Parathyroid adenoma (tissue), 2 donors: ENCODE measurements at regions not wholly inside any gene's neighbourhood (a gene's known extent, or its start where the extent isn't known, plus 50 kb on each side); places are given as distances from the start of the nearest gene placed in this dataset.

Experiments
- H2AFZ ChIP-seq: fragments of 300-600 bp; sonication (generic); one replicate; pipeline ENCODE4 v1.7.0; 2017; ENCODE audit warnings: antibody characterized with exemption, mild to moderate bottlenecking
- H3K27ac ChIP-seq: fragments of 300-600 bp; sonication (generic); one replicate; pipeline ENCODE4 v1.7.0; 2017
- H3K27me3 ChIP-seq: fragments of 300-600 bp; sonication (generic); one replicate; pipeline ENCODE4 v1.7.0; 2017; ENCODE audit warnings: low read length; ENCODE audit not compliant: control insufficient read depth, insufficient read depth
- H3K36me3 ChIP-seq: fragments of 300-600 bp; sonication (generic); one replicate; pipeline ENCODE4 v1.7.0; 2017; ENCODE audit warnings: low read length; ENCODE audit not compliant: control insufficient read depth, insufficient read depth
- H3K4me1 ChIP-seq: fragments of 300-600 bp; sonication (generic); one replicate; pipeline ENCODE4 v1.7.0; 2017; ENCODE audit warnings: control low read depth
- H3K4me2 ChIP-seq: fragments of 300-600 bp; sonication (generic); one replicate; pipeline ENCODE4 v1.7.0; 2017; ENCODE audit warnings: low read length
- H3K4me3 ChIP-seq: fragments of 300-600 bp; sonication (generic); one replicate; pipeline ENCODE4 v1.7.0; 2017; ENCODE audit warnings: low read depth, low read length
- H3K79me2 ChIP-seq: fragments of 300-600 bp; sonication (generic); one replicate; pipeline ENCODE4 v1.7.0; 2017; ENCODE audit warnings: control low read depth
- H3K9ac ChIP-seq: fragments of 300-600 bp; sonication (generic); one replicate; pipeline ENCODE4 v1.7.0; 2017; ENCODE audit warnings: mild to moderate bottlenecking
- H3K9me3 ChIP-seq: fragments of 300-600 bp; sonication (generic); one replicate; pipeline ENCODE4 v1.7.0; 2017; ENCODE audit warnings: low read length; ENCODE audit not compliant: control insufficient read depth
- TF ChIP-seq, protein P1 (sequence below): fragments of 300-600 bp; sonication (generic); IDR thresholded peaks from one replicate; pipeline ENCODE4 v1.7.0; 2017; ENCODE audit warnings: antibody characterized with exemption, mild to moderate bottlenecking
- donor health status: primary hyperparathyroidism.

DNA sequence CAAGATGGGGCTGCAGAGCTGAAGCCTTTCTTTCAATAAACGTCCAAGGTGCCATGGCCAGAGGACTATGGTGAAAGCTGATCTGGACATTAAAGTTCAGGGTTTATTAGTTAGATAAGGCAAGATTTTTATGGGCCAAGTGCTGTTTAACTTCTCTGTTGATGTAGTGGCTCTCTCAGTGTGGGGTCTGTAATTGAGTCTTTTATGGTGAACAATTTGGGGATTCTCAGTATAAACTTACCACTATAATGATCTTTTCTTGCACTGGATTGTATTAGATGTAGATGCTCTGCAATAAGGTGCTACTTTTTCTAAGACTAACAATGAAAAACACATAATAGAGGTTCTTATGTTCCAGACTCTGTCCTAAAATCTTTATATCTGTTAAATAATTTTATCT is 190.1 kb upstream of the KLF12 start:
- Histone ChIP-seq H3K4me2 (no peak overlapping the region), H3K9me3 (no peaks in the 10 kb centered on the region), H3K4me1 (no peaks in the 10 kb centered on the region), H3K36me3 (no peaks in the 10 kb centered on the region), H3K27me3 (no peaks in the 10 kb centered on the region), H3K27ac (no peak overlapping the region), H2AFZ (no peak overlapping the region), H3K9ac (no peak overlapping the region), H3K4me3 (no peak overlapping the region), H3K79me2 (no peaks in the 10 kb centered on the region)
- TF ChIP-seq, protein P1, sequence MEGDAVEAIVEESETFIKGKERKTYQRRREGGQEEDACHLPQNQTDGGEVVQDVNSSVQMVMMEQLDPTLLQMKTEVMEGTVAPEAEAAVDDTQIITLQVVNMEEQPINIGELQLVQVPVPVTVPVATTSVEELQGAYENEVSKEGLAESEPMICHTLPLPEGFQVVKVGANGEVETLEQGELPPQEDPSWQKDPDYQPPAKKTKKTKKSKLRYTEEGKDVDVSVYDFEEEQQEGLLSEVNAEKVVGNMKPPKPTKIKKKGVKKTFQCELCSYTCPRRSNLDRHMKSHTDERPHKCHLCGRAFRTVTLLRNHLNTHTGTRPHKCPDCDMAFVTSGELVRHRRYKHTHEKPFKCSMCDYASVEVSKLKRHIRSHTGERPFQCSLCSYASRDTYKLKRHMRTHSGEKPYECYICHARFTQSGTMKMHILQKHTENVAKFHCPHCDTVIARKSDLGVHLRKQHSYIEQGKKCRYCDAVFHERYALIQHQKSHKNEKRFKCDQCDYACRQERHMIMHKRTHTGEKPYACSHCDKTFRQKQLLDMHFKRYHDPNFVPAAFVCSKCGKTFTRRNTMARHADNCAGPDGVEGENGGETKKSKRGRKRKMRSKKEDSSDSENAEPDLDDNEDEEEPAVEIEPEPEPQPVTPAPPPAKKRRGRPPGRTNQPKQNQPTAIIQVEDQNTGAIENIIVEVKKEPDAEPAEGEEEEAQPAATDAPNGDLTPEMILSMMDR, result no peak

DNA sequence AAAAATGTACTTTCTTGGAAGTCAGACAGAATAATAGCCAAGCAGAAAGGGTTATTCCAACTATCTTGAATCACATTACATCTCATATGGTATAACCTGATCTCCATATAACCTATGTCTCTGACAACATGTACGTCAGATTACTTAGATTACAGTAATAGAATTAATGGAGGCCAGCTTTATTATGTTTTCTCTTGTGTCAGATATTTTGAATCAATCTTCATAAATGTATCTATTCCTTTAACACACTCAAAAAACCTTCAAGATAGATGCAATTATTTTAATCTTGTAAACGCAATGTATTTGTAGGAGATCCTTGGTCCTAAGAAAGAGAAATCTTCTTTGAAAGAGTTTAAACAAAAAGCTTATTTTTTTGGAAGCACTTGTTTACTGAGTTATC is 188.4 kb upstream of the KLF12 start:
- Histone ChIP-seq H3K27ac (no peak overlapping the region), H2AFZ (no peak overlapping the region), H3K4me2 (no peak overlapping the region), H3K4me3 (no peak overlapping the region), H3K36me3 (no peaks in the 10 kb centered on the region), H3K79me2 (no peaks in the 10 kb centered on the region), H3K9me3 (no peaks in the 10 kb centered on the region), H3K4me1 (no peaks in the 10 kb centered on the region), H3K9ac (no peak overlapping the region), H3K27me3 (no peaks in the 10 kb centered on the region)
- TF ChIP-seq, protein P1, result no peak

DNA sequence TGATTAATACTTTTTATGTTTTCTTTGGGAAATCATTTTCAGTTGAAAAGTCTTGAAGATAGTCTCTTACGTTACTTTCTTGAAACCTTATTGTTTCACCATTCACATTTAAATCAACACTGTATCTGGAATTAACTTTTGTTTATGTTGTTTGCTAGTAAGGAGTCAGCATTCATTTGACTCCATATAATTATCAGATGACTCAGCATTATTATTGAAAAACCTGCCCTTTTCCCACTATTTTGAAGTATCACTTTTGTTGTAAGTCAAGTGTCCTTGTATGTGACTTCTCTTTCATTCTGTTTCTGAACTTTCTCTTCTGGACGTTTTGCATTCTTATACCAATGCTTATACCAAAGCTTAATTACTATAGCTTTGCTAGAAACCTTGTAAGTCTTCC is 186.1 kb upstream of the KLF12 start:
- Histone ChIP-seq H3K9ac (no peak overlapping the region), H3K79me2 (no peaks in the 10 kb centered on the region), H3K27ac (no peak overlapping the region), H3K4me2 (no peak overlapping the region), H3K4me3 (no peak overlapping the region), H3K27me3 (no peaks in the 10 kb centered on the region), H3K9me3 (no peaks in the 10 kb centered on the region), H3K36me3 (no peaks in the 10 kb centered on the region), H3K4me1 (no peaks in the 10 kb centered on the region), H2AFZ (no peak overlapping the region)
- TF ChIP-seq, protein P1, result no peak

GRCh38 chr13:74316547-74316946 is 182.3 kb upstream of the KLF12 start:
- no peaks in the 10 kb centered on the region for H3K36me3 ChIP-seq
- TF ChIP-seq, protein P1, result no peak
- no peak overlapping the region for H3K27ac ChIP-seq
- no peak overlapping the region for H3K4me3 ChIP-seq
- H3K4me1 ChIP-seq, result no peaks in the 10 kb centered on the region
- no peaks in the 10 kb centered on the region for H3K79me2 ChIP-seq
- no peaks in the 10 kb centered on the region for H3K9me3 ChIP-seq
- no peak overlapping the region for H3K4me2 ChIP-seq
- no peaks in the 10 kb centered on the region for H3K27me3 ChIP-seq
- no peak overlapping the region for H2AFZ ChIP-seq
- H3K9ac ChIP-seq, result no peak overlapping the region

DNA sequence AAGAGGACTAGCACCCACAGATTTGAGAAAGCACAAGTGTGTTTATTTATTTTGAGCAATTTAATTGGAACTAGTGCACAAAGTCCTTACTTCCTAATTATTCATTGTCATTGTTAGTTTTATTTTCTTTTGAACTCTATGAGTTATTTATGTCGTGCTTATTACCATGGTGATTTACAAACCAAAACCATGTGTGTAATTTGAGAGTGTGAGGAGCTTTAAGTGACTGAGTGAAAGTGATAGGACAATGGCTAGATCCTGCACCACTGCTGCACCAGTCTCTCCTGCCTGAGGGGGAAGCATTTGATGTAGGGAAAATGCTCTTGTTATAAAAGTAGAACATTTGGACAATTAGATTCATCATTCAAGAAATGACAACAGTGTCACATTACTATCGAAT is 172.3 kb upstream of the KLF12 start:
- Histone ChIP-seq H3K27ac (no peak overlapping the region), H3K36me3 (no peaks in the 10 kb centered on the region), H3K4me3 (no peak overlapping the region), H3K9me3 (no peaks in the 10 kb centered on the region), H3K4me2 (no peak overlapping the region), H3K27me3 (no peaks in the 10 kb centered on the region), H3K4me1 (no peaks in the 10 kb centered on the region), H3K9ac (no peak overlapping the region), H3K79me2 (no peaks in the 10 kb centered on the region), H2AFZ (no peak overlapping the region)
- TF ChIP-seq, protein P1, result no peak
